Pancreas (tissue), 10 donors: ENCODE measurements at regions not wholly inside any gene's neighbourhood (a gene's known extent, or its start where the extent isn't known, plus 50 kb on each side); places are given as distances from the start of the nearest gene placed in this dataset.

Experiments
- ATAC-seq, 4 donors: fragments of 200-7000 bp; cut with Tn5 transposase; one replicate each; pipeline versions ENCODE4 v1.8.0 to v1.9.1; 2020; ENCODE audit warnings: mild to moderate bottlenecking in 4 of 4, moderate library complexity in 4 of 4
- DNase-seq, 6 donors: peaks; one replicate each; pipeline ENCODE4 v3.0.0-alpha.2; 2020
- FAIRE-seq: peaks from 2 replicates; lab custom pipeline; 2012; peaks lifted over from hg19 to GRCh38; lab: Jason Lieb, UNC
- H3K27ac ChIP-seq, 4 donors: fragments of 200-600 bp; sonication (generic); 1 replicate in 3 of 4; 2 replicates in 1 of 4; pipeline versions ENCODE4 v1.5.0 to v1.8.0; 2020
- H3K27me3 ChIP-seq, 4 donors: fragments of 200-600 bp; one replicate each; pipeline ENCODE4 v1.8.0; 2021
- H3K36me3 ChIP-seq, 3 donors: fragments of 200-600 bp; sonication (generic) in 1 of 3; one replicate each; pipeline versions ENCODE4 v1.5.0 to v1.8.0; 2020 to 2021
- H3K4me1 ChIP-seq, 3 donors: fragments of 200-600 bp; one replicate each; pipeline ENCODE4 v1.8.0; 2021
- H3K4me3 ChIP-seq, 4 donors: fragments of 200-600 bp; sonication (generic) in 2 of 4; one replicate each; pipeline versions ENCODE4 v1.5.0 to v1.8.0; 2020 to 2021
- H3K9me3 ChIP-seq, 4 donors: fragments of 200-600 bp; one replicate each; pipeline ENCODE4 v1.8.0; 2021
- WGBS, 2 donors: extraction: QIAGEN DNeasy Blood & Tissue Kit; methylation state at CpG; one replicate each; pipeline ENCODE4 v1.1.7; 2013; 5-methylcytosine and 5-hydroxymethylcytosine counted together
- intact Hi-C, 3 donors: fragments of 100-400 bp; cut with DNase I; formaldehyde crosslinking; loops; one replicate each; pipeline versions ENCODE4 v1.11.1 to v1.14.2; 2022
- TF ChIP-seq, protein P1 (sequence below), 4 donors: fragments of 200-600 bp; sonication (generic) in 3 of 4; IDR thresholded peaks; one replicate each; pipeline versions ENCODE4 v1.5.0 to v1.8.0; 2021; ENCODE audit warnings: antibody characterized with exemption in 4 of 4
- donor health status: healthy with polysubstance abuse.
- donor health status: DM: no; HTN: no; CAD: no; lungs with moderate emphysema.
- donor health status: DM: no; HTN: no; CAD: no.
- donor health status: control.
- donor health status: control.
- donor health status: Bipolar disorder and iron deficiency.
- donor health status: DM: yes; HTN: yes; CAD: no.
- donor health status: DM: no; HTN: no; CAD: no.
- donor health status: DM: no; HTN: no; CAD: no.
- donor health status: DM: yes; HTN: yes; CAD: no.

DNA sequence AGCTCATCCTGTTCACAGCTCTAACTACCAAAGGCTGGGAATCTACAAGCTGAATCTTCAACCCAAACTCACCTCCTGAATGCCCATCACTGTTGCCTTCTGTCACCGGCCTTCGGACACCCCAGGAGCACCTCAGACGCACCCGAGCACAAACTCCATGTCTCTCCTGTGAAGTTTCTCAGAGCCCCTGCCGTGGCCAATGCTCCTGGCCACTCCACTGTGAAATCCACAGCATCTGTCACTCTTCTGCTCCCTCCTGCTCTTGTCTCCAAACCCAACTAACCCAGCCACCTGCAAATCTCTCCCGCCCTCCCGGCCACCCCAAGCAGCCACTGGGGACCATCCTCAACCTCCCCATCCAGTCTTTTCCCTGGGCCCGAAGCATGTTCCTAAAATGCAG lies 457.9 kb upstream of the SALL3 start:
- FAIRE-seq = no peak
- Histone ChIP-seq H3K4me1 (peaks cover 0 to 5% (median 3%) of the 10 kb centered on the region in 3 donors), H3K27ac (no peak overlapping the region), H3K36me3 (no peaks in the 10 kb centered on the region), H3K27me3 (no peaks in the 10 kb centered on the region), H3K4me3 (no peak overlapping the region), H3K9me3 (no peaks in the 10 kb centered on the region)
- TF ChIP-seq, protein P1, sequence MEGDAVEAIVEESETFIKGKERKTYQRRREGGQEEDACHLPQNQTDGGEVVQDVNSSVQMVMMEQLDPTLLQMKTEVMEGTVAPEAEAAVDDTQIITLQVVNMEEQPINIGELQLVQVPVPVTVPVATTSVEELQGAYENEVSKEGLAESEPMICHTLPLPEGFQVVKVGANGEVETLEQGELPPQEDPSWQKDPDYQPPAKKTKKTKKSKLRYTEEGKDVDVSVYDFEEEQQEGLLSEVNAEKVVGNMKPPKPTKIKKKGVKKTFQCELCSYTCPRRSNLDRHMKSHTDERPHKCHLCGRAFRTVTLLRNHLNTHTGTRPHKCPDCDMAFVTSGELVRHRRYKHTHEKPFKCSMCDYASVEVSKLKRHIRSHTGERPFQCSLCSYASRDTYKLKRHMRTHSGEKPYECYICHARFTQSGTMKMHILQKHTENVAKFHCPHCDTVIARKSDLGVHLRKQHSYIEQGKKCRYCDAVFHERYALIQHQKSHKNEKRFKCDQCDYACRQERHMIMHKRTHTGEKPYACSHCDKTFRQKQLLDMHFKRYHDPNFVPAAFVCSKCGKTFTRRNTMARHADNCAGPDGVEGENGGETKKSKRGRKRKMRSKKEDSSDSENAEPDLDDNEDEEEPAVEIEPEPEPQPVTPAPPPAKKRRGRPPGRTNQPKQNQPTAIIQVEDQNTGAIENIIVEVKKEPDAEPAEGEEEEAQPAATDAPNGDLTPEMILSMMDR (IDR thresholded peaks at IDR 0.05) = no peak
- DNase-seq = no peak
- intact Hi-C loops = no loop called here
- 58 to 74% methylated on average over 8 of the region's 8 CpGs for WGBS, 2 donors
- ATAC-seq = no peak

DNA sequence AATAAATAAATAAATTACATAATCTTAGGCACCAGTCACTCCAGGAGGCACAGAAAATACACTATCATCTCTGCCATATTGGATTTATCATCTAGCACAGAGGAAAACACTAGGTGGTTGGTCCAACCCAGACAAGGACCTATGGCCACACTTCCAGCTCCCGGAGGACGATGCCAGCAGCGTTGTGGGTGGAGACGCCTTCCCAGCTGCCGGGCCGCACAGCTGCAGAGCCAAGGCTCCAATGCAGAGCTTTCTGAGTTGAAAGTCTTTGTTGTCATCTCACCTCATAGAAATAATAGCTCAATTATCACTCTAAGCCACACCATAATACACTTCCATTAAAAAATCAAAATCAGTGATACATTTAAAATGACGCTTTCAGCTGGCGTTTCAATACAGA lies 457.1 kb upstream of the SALL3 start:
- TF ChIP-seq, protein P1 (IDR thresholded peaks at IDR 0.05) = no peak
- DNase-seq (no peak), ATAC-seq (no peak), FAIRE-seq (no peak)
- Histone ChIP-seq H3K27me3 (no peaks in the 10 kb centered on the region), H3K4me1 (peaks cover 0 to 5% (median 3%) of the 10 kb centered on the region in 3 donors), H3K9me3 (no peaks in the 10 kb centered on the region), H3K36me3 (no peaks in the 10 kb centered on the region), H3K4me3 (no peak overlapping the region), H3K27ac (no peak overlapping the region)
- WGBS, 2 donors = 83 to 94% methylated on average over 8 of the region's 8 CpGs
- intact Hi-C loops = no loop called here

DNA sequence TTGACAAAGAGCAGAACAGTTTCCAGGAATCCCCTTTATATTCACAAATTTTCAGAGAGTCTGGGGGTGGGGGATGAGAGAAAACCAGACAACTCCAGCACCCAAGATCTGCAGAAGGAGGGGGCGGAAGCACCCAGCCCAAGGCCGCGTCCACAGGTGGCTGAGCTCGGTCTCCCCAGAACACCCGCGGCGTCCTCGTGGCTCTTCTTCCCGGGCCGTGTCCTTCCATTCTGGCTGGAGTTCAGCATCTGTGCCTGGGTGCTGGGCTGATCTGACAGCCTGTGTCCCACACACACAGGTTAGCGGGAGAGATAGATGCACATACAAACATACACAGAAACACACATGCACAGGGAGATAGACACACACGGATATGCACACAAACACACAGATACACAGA lies 455.8 kb upstream of the SALL3 start:
- Histone ChIP-seq H3K9me3 (no peaks in the 10 kb centered on the region), H3K4me3 (no peak overlapping the region), H3K27ac (no peak overlapping the region), H3K4me1 (peaks cover 0 to 5% (median 3%) of the 10 kb centered on the region in 3 donors), H3K36me3 (no peaks in the 10 kb centered on the region), H3K27me3 (no peaks in the 10 kb centered on the region)
- DNase-seq (no peak), FAIRE-seq (no peak), ATAC-seq (no peak)
- TF ChIP-seq, protein P1 (IDR thresholded peaks at IDR 0.05) = no peak
- 65 to 69% methylated on average over 12 of the region's 12 CpGs for WGBS, 2 donors
- intact Hi-C loops = no loop called here

DNA sequence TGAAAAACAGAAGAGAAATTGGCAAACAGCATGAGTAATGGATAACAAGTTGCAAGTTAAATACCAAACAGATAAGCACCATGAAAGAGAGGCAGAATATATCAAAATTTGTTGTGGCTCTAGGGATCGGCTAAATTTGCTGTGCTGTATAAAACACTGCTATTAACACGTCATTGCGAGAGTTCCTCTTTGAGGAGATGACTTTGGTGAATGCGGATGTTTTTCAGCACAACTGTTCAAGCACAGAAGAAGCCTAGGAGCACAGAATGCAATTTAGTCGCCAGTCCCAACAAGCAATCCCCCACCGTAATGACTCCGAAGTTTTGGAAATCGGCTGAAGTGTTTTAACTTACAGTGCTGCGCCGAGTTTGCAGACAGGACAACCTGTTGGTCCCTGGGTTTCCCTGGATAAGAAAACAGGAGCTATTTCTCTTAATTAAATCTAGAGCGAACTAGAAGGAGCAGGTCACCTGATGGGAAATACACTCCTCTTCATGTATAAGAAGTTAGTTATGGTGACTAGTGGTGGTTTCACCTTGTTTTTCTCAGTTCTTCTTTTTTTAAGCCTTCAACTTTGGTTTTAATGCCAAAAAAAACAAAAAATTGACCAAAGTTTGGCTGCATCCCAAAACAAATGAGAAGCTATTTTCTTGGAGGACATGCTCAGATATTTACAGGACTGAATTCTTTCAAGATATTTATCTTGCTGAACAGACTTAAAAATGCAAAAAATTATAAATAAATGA lies 454.1 kb upstream of the SALL3 start:
- FAIRE-seq (no peak), ATAC-seq (peak; percentile 14 to 73 (median 32)), DNase-seq (no peak)
- H3K4me1 ChIP-seq = peaks cover 0 to 5% (median 3%) of the 10 kb centered on the region in 3 donors
- H3K36me3 ChIP-seq = no peaks in the 10 kb centered on the region
- peak overlapping the region in 1 of 4 donors; percentile 6 for H3K4me3 ChIP-seq
- peak overlapping the region in 2 of 4 donors; percentile 15 to 41 for H3K27ac ChIP-seq
- intact Hi-C loops = no loop called here
- TF ChIP-seq, protein P1 (IDR thresholded peaks at IDR 0.05) = no peak
- 39 to 43% methylated on average over 11 of the region's 11 CpGs for WGBS, 2 donors
- no peaks in the 10 kb centered on the region for H3K9me3 ChIP-seq
- peaks cover 0 to 5% (median 0%) of the 10 kb centered on the region in 4 donors for H3K27me3 ChIP-seq

DNA sequence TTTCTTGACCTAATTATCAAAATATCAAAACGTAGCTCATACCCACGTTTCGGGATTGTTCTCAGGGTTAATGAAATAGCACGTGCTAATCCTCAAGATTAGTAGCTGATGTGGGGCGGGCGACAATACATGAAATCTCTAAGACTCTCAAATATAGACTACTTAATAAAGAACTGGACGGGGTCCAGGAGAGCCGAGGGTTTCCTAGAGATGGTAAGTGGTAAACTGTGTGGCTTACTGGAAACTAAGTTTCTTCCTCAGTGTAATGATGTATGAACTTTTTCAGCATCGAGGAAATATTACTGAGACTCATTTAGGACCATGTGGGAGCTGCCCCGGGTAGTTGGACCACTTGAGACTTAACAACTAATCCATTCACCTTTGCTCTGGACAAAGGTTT lies 453.3 kb upstream of the SALL3 start:
- Histone ChIP-seq H3K9me3 (no peaks in the 10 kb centered on the region), H3K27ac (no peak overlapping the region), H3K4me1 (peaks cover 0 to 5% (median 3%) of the 10 kb centered on the region in 3 donors), H3K36me3 (no peaks in the 10 kb centered on the region), H3K27me3 (peaks cover 0 to 5% (median 0%) of the 10 kb centered on the region in 4 donors), H3K4me3 (no peak overlapping the region)
- 35 to 37% methylated on average over 10 of the region's 10 CpGs for WGBS, 2 donors
- DNase-seq = no peak
- no peak for ATAC-seq
- TF ChIP-seq, protein P1 (IDR thresholded peaks at IDR 0.05) = no peak
- no peak for FAIRE-seq
- intact Hi-C loops = no loop called here
